Glutamatergic neuron (in vitro differentiated cells): ENCODE measurements at regions not wholly inside any gene's neighbourhood (a gene's known extent, or its start where the extent isn't known, plus 50 kb on each side); places are given as distances from the start of the nearest gene placed in this dataset.
"Not testable (repeated sequence)": the region's sequence is repeated elsewhere in the genome, so short reads cannot be mapped to it uniquely, and the experiment has no call there.

ENCODE experiments used
- DNase-seq: peaks from one replicate; pipeline ENCODE4 v3.0.0; 2022
- H3K27ac Mint-ChIP-seq: one replicate; pipeline ENCODE4 v1.8.0; 2020; ENCODE audit warnings: mild to moderate bottlenecking, mixed read lengths, inconsistent platforms; ENCODE audit not compliant: unreplicated experiment
- H3K27me3 Mint-ChIP-seq: one replicate; pipeline ENCODE4 v1.8.0; 2020; ENCODE audit warnings: mild to moderate bottlenecking, moderate library complexity, mixed read lengths, inconsistent platforms; ENCODE audit not compliant: unreplicated experiment
- H3K36me3 Mint-ChIP-seq: one replicate; pipeline ENCODE4 v1.8.0; 2020; ENCODE audit warnings: mild to moderate bottlenecking, mixed read lengths, inconsistent platforms; ENCODE audit not compliant: unreplicated experiment
- H3K4me1 Mint-ChIP-seq: one replicate; pipeline ENCODE4 v1.8.0; 2020; ENCODE audit warnings: mild to moderate bottlenecking, low read depth, mixed read lengths, inconsistent platforms; ENCODE audit not compliant: unreplicated experiment
- H3K4me3 Mint-ChIP-seq: one replicate; pipeline ENCODE4 v1.8.0; 2020; ENCODE audit warnings: mild to moderate bottlenecking, mixed read lengths, inconsistent platforms; ENCODE audit not compliant: unreplicated experiment
- H3K9me3 Mint-ChIP-seq: one replicate; pipeline ENCODE4 v1.8.0; 2020; ENCODE audit warnings: mild to moderate bottlenecking, moderate library complexity, mixed read lengths, inconsistent platforms; ENCODE audit not compliant: unreplicated experiment

- H3K36me3 Mint-ChIP-seq: not testable (repeated sequence)
Observed at GRCh38 chr9:63334187-63334586, 1950.8 kb downstream of the FOXD4L5 start.

GRCh38 chr9:63333083-63333482 is 1951.9 kb downstream of the FOXD4L5 start:
- not testable (repeated sequence) for H3K27me3 Mint-ChIP-seq, H3K4me1 Mint-ChIP-seq, DNase-seq, H3K9me3 Mint-ChIP-seq, H3K4me3 Mint-ChIP-seq, H3K36me3 Mint-ChIP-seq, H3K27ac Mint-ChIP-seq

More at GRCh38 chr9:63334187-63334586, 1950.8 kb downstream of the FOXD4L5 start:
- not testable (repeated sequence) for H3K4me3 Mint-ChIP-seq, H3K9me3 Mint-ChIP-seq, H3K27ac Mint-ChIP-seq, DNase-seq, H3K27me3 Mint-ChIP-seq, H3K4me1 Mint-ChIP-seq

- H3K36me3 Mint-ChIP-seq, H3K9me3 Mint-ChIP-seq, H3K4me3 Mint-ChIP-seq, H3K4me1 Mint-ChIP-seq, DNase-seq, H3K27me3 Mint-ChIP-seq, H3K27ac Mint-ChIP-seq: not testable (repeated sequence)
Observed at GRCh38 chr9:63328313-63328712, 1956.7 kb downstream of the FOXD4L5 start.

GRCh38 chr9:63327211-63327610 is 1957.8 kb downstream of the FOXD4L5 start:
- not testable (repeated sequence) for H3K36me3 Mint-ChIP-seq, H3K27ac Mint-ChIP-seq, DNase-seq, H3K27me3 Mint-ChIP-seq, H3K4me3 Mint-ChIP-seq, H3K4me1 Mint-ChIP-seq, H3K9me3 Mint-ChIP-seq

GRCh38 chr9:63326665-63327064 is 1958.3 kb downstream of the FOXD4L5 start:
- not testable (repeated sequence) for DNase-seq, H3K9me3 Mint-ChIP-seq, H3K27ac Mint-ChIP-seq, H3K36me3 Mint-ChIP-seq, H3K4me1 Mint-ChIP-seq, H3K4me3 Mint-ChIP-seq, H3K27me3 Mint-ChIP-seq

GRCh38 chr9:63325696-63326095 is 1959.3 kb downstream of the FOXD4L5 start:
- H3K27ac Mint-ChIP-seq, H3K36me3 Mint-ChIP-seq, H3K27me3 Mint-ChIP-seq, H3K4me1 Mint-ChIP-seq, DNase-seq, H3K4me3 Mint-ChIP-seq, H3K9me3 Mint-ChIP-seq: not testable (repeated sequence)

- H3K36me3 Mint-ChIP-seq, H3K9me3 Mint-ChIP-seq, DNase-seq, H3K4me3 Mint-ChIP-seq, H3K4me1 Mint-ChIP-seq, H3K27ac Mint-ChIP-seq, H3K27me3 Mint-ChIP-seq: not testable (repeated sequence)
Observed at GRCh38 chr9:63318093-63318492, 1966.9 kb downstream of the FOXD4L5 start.

GRCh38 chr9:63315387-63315786 is 1969.6 kb downstream of the FOXD4L5 start:
- not testable (repeated sequence) for H3K4me3 Mint-ChIP-seq, H3K27me3 Mint-ChIP-seq, H3K36me3 Mint-ChIP-seq, H3K4me1 Mint-ChIP-seq, H3K27ac Mint-ChIP-seq, H3K9me3 Mint-ChIP-seq
- DNase-seq: peak; percentile 4

- H3K27ac Mint-ChIP-seq, H3K27me3 Mint-ChIP-seq, H3K4me1 Mint-ChIP-seq, H3K9me3 Mint-ChIP-seq, H3K4me3 Mint-ChIP-seq, H3K36me3 Mint-ChIP-seq, DNase-seq: not testable (repeated sequence)
Observed at GRCh38 chr9:63296848-63297247, 1988.2 kb downstream of the FOXD4L5 start.

GRCh38 chr9:63296366-63296765 is 1988.6 kb downstream of the FOXD4L5 start:
- H3K27ac Mint-ChIP-seq, H3K4me3 Mint-ChIP-seq, H3K36me3 Mint-ChIP-seq, H3K27me3 Mint-ChIP-seq, H3K4me1 Mint-ChIP-seq, H3K9me3 Mint-ChIP-seq, DNase-seq: not testable (repeated sequence)

- DNase-seq, H3K4me3 Mint-ChIP-seq, H3K4me1 Mint-ChIP-seq, H3K27me3 Mint-ChIP-seq, H3K27ac Mint-ChIP-seq, H3K36me3 Mint-ChIP-seq, H3K9me3 Mint-ChIP-seq: not testable (repeated sequence)
Observed at GRCh38 chr9:63289971-63290370, 1995.0 kb downstream of the FOXD4L5 start.
